Activated CD4-positive, alpha-beta T cell treated with anti-CD3 and anti-CD28 coated beads, Interleukin-2, Interleukin-6, amounts not matched to agents 100 ng/mL and 50 ng/mL, durations not matched to agents 16 hours and 8 hours (primary cell): ENCODE measurements at regions not wholly inside any gene's neighbourhood (a gene's known extent, or its start where the extent isn't known, plus 50 kb on each side); places are given as distances from the start of the nearest gene placed in this dataset.
"Not testable (repeated sequence)": the region's sequence is repeated elsewhere in the genome, so short reads cannot be mapped to it uniquely, and the experiment has no call there.

Experiments used
- DNase-seq: peaks from one replicate; pipeline ENCODE4 v3.0.0-alpha.2; 2020

DNA sequence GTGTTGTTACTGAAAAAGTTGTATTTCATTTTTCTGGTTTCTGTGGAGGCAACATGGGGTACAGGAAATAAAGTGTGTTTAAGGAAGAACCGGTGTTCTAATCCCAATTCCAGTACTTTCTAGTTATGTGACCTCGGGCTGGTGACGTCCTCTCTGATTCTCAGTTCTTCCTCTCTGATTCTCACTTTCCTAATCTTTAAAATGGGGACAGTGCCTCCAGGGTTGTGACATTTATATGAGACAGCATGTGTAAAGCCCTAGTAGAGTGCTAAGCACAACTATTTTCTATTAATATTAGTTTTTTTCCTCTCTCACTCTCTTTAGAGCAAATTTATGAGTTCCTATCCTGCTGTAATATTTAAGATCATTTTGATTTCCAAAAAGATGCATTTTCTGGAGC lies 50.9 kb upstream of the PTPDC1 start:
- DNase-seq, result no peak

- no peak for DNase-seq
Measured at GRCh38 chr9:94031946-94032345, 52.3 kb upstream of the PTPDC1 start.

- no peak for DNase-seq
Measured at GRCh38 chr9:94031380-94031779, 52.9 kb upstream of the PTPDC1 start.

GRCh38 chr9:94030318-94031179 lies 53.7 kb upstream of the PTPDC1 start:
- DNase-seq, result peak; percentile 89

DNA sequence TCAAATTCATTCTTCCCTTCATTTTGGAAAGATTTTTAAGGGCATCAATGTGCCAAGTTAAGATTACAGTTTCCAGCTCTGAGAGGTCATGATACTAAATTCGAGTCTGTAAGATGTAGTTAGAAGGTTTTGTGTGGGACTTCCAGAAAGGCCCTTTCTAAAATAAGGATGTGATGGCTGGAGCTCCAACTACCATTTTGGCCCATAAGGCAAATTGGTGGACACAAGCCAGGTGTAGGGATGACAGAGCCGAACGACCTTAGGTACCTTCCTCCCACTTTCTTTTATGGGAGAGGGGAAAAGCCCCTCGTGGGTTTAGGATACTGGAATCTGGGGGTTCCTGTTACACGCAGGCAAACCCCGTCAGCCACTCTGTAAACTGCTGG lies 54.3 kb upstream of the PTPDC1 start:
- no peak for DNase-seq

DNA sequence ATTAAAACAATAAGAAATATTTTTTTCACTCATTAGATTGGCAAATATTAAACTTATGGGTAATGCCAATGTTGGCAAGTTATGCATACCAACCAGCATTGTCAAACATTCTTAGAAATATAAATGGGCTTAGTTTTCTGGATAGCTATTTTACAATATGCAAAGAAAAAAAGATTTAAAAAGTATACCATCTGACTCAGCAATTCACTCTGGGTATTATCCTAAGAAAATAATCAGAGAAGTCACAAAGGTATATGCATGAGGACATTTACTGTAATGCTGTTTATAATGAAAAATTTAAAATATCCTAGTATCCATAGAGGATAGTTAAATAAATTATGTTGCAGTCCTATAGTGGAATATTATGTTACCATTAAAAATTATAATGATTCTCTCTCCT lies 57.4 kb upstream of the PTPDC1 start:
- no peak for DNase-seq

- not testable (repeated sequence) for DNase-seq
Measured at GRCh38 chr9:94022476-94022875, 61.8 kb upstream of the PTPDC1 start.

GRCh38 chr9:94020836-94021235 lies 63.4 kb upstream of the PTPDC1 start:
- DNase-seq, result not testable (repeated sequence)

DNA sequence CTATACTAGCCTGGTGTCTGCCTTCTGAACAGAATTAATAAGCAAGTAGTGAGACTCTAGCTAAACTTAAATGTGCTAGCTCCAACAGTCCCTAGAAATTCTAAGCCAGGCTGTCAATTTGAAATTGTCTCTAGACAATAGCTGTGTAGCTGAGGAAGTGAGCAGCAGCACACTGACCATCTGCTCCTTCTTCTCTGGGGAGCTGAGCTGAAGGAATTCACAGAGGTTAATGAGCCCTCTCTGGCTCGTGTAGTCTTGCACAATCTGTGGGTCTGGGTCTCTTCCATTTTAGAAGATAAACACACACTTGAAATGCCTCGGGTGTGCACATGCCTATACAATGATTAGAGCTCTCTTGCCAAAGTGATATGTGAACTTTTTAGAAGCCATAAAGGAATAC lies 63.5 kb upstream of the BARX1 start:
- DNase-seq, result no peak

DNA sequence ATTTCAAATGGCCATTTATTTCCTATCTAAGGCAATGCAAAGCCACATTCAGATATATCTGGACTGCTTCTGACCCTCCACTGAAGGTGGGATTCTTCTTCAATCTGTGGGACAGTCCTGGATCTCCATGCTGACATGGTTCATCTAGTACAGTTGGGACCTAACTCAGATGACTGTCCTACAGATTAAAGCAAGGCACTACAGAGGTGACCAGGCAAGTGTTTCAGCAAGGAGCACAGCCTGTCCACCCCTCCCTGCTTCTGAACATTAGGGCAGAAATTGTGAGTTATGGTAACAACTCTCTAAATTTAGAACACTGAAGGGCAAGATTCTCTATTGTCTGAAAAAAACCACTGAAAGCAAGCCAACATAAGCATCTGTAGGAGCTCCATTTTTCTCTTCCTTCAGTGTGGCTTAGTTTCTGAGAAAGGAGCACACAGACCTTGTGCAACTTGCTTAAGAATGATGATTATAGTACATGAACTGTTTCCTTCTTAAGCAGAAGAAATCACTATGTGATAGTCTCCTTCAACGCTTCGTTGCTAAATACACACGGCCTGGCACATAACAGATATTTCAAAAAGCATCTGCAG lies 62.9 kb upstream of the BARX1 start:
- no peak for DNase-seq

DNA sequence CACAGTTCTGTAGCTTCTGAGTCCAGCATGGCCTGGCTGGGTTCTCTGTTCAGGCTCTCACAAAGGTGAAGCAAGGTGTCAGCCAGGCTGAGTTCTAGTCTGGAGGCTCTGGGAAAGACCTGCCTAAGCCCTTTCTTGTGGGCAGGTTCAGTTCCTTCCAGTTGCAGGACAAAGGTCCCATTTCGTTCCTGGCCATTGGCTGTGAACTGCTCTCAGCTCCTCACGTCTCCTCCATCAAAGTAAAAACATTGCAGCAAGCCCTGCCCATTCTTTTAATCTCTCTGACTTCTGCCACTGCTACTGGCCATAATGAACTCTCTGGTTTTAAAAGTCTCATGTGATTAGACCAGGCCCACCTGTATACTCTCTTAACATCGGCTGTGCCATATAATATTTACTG lies 61.6 kb upstream of the BARX1 start:
- DNase-seq, result no peak

GRCh38 chr9:94014920-94015319 lies 59.8 kb upstream of the BARX1 start:
- DNase-seq, result no peak

DNA sequence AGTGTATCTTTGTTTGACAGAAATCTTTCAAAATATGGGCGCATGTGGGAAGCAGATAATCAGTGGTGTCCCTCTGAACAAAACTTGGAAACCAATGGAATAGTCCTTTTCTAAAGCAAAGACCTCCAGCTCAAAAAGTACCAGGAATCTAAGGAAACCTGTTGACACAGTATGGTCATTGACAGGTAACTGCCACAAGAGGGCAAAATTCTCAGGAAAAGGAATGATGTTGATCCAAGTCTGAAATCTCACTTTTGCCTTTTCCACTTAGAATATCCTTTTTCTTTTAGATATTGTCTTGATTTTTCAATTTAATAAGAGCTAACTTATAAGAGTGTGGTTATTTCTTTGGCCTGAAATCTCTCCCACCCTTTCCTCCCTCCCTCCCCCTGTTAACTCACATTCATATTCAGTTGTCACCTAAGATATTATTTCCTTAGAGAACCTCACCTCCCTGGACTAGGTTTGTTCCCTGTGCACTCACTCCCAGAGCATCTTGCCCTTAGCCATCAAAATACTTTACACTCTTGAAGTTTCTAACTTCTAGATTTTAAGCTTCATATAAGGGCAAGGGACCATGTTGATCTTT lies 59.0 kb upstream of the BARX1 start:
- no peak for DNase-seq

DNA sequence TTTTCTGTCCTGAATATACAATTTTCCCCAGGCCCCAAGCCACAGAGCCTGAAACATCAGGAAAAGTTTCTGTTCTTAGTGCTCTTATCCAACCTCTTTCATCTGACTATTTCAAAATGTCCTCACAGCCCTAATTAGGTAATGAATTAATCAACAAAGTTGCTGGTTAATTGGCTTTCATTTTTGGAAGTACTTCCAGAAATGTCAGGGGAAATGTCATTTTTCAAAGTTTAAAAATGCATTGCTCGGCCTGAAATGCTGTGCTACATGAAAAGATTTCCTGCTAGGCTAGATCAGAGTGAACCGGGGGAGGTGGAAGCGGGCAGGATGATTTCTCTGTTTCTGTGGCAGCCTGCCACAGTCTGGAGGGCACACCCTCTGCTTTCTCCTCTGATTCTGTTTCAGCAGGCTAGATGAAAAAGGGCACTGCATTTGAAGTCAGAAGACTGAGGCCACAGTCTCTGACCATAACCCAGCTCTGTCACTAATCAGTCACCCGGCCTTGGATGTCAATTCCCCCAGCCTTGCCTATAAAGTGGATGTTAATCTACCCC lies 55.9 kb upstream of the BARX1 start:
- DNase-seq, result no peak

DNA sequence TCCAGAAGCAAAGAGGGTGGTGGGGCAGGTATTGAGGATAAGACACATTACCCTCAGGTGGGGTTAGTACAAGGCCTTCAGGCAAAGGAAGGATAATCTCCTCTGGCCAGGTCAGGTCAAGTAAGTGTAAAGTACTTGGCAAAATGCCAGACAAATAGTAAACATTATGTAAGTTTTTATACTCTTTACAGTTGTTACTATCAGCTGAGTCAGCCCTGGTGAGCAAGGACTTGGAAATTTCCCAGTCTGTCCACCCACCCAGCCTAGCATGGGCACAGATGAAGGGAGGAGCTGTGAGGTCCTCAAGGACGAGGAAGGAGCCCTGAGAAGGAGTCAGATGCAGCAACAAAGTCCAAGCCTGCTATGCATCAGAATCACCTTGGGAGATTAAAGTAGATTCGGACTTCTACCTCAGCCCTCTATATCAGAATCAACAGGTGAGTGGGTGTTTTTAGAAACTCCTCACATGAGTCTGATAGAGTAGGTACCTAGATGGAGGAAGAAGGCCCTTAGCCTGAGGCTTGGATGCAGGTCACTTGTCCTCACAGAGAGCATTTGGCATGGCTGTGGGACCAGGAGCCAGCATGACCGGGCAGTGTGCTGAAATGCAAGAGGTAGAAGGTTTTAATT lies 50.2 kb upstream of the BARX1 start:
- no peak for DNase-seq
